ENCODE measurements at regions not wholly inside any gene's neighbourhood (a gene's known extent, or its start where the extent isn't known, plus 50 kb on each side); places are given as distances from the start of the nearest gene placed in this dataset.

DNA sequence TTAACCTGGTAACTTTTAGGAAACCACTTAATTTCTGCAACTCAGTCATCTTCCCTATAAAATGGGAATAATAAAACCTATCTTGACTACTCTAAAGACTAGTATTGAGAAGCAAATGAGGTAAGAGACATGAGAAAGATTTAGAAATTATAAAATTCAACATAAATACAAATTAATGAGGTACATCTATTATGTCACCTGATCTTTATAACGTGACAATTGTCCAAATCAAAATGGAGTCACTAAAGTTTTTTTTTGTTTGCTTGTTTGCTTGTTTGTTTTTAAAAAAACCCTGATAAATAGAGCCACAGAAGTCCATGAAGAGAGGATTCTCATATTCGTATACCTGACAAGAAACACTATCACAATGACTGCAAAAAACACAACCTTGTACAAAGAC is 242.8 kb downstream of the LRRN1 start:
- no peak for DNase-seq (ENCODE audit: extremely low read depth, low read depth)
- no peak for TF ChIP-seq CTCF (IDR thresholded peaks at IDR 0.05; ENCODE audit: low read depth, low read length, missing control alignments)
- H3K4me3 ChIP-seq (replicated peaks; ENCODE audit: low read depth, low read length): no peak overlapping the region

DNA sequence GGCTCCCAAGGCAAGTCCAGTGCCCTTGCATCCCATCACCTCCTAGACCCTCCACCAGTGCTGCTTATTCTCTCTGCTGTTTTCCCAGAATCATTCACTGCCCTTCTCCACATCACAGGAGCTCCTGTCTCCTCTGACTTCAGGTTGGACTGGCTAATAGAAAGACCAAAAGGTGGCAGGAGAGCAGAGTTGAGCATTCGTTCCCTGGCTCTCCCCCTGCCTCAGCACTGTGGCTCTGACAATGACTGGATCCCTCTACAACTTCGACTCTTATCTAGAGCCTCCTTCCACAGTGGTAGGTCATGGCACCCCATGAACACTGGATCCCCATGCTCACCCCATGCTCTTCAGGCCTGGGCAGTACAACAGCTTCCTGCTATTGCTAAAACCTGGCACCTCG is 243.6 kb downstream of the LRRN1 start:
- no peak for TF ChIP-seq CTCF (IDR thresholded peaks at IDR 0.05; ENCODE audit: low read depth, low read length, missing control alignments)
- no peak overlapping the region for H3K4me3 ChIP-seq (replicated peaks; ENCODE audit: low read depth, low read length)
- DNase-seq (ENCODE audit: extremely low read depth, low read depth): no peak

DNA sequence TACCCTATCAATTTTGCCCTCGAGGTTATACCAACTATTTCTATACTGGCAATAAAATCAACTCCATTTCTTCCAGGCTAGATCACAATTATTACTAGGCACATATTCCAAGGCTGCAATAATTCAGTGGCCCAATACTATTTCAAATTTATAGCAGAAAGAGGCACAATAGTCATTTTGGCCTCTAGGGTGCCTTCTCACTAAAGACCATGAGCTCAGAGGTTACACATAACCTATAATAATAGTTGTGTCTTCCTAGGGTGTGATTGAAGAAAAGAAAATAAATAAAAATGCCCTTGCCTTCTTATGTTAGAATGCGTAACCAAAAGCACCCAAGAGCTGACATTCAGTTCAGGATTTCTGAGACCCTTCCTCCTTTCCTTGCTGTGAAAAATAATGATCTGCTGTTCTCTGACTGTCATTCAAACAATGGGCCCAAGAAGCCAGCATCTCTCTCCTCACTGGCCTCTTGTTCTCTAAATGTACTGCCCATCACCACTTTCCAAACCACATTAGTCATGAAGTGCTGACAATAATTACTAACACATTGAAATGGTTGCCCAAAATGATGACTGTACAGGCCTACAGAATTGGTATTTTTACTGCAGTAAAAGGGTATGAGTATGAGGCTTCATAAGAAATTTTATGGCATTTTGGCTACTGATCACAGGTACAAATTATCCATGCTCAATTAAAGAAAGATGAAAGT is 244.8 kb downstream of the LRRN1 start:
- H3K4me3 ChIP-seq (replicated peaks; ENCODE audit: low read depth, low read length): no peak overlapping the region
- no peak for TF ChIP-seq CTCF (IDR thresholded peaks at IDR 0.05; ENCODE audit: low read depth, low read length, missing control alignments)
- DNase-seq (ENCODE audit: extremely low read depth, low read depth): no peak

DNA sequence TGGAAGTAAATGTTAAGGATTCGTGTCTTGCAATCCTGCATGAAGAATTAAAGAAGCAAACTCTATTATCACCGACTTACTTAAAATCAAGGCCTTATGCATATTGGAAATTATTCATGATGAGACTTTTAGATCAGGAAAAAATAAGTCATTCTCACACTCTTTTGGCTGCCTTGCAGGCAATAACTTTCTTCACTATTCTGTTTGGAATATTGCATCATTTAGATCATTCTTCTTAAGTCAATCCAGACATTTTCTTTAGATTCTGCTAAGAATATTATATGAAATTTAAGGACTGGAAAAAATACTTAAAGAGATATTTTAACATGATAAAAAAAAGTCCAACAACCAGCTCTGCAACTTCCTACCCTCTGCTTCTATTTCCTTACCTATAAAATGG is 245.4 kb downstream of the LRRN1 start:
- DNase-seq (ENCODE audit: extremely low read depth, low read depth): no peak
- H3K4me3 ChIP-seq (replicated peaks; ENCODE audit: low read depth, low read length): no peak overlapping the region
- no peak for TF ChIP-seq CTCF (IDR thresholded peaks at IDR 0.05; ENCODE audit: low read depth, low read length, missing control alignments)

DNA sequence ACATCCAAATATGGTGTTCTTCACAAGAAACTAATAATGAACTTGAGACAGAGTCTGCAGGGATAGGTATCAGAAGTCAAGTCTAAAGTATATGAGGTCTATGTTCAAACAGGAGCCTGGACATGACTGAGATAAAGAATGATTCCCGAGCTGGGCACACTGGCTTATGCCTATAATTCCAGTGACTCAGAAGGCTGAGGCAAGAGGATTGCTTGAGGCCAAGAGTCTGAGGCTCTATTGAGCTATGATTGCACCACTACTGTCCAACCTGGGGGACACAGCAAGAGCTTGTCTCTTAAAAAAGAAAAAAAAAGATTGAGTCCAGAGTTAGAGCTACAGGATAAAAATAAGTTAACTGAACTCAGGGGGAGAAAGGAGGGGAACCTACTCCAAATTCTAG is 246.5 kb downstream of the LRRN1 start:
- H3K4me3 ChIP-seq (replicated peaks; ENCODE audit: low read depth, low read length): no peak overlapping the region
- no peak for TF ChIP-seq CTCF (IDR thresholded peaks at IDR 0.05; ENCODE audit: low read depth, low read length, missing control alignments)
- no peak for DNase-seq (ENCODE audit: extremely low read depth, low read depth)

- DNase-seq (ENCODE audit: extremely low read depth, low read depth): no peak
- no peak overlapping the region for H3K4me3 ChIP-seq (replicated peaks; ENCODE audit: low read depth, low read length)
- TF ChIP-seq CTCF (IDR thresholded peaks at IDR 0.05; ENCODE audit: low read depth, low read length, missing control alignments): no peak
Measured at GRCh38 chr3:4047366-4047765, 248.1 kb downstream of the LRRN1 start.

GRCh38 chr3:4052706-4053105 is 250.5 kb upstream of the SETMAR start:
- no peak for DNase-seq (ENCODE audit: extremely low read depth, low read depth)
- H3K4me3 ChIP-seq (replicated peaks; ENCODE audit: low read depth, low read length): no peak overlapping the region
- no peak for TF ChIP-seq CTCF (IDR thresholded peaks at IDR 0.05; ENCODE audit: low read depth, low read length, missing control alignments)
